ENCODE measurements at regions not wholly inside any gene's neighbourhood (a gene's known extent, or its start where the extent isn't known, plus 50 kb on each side); places are given as distances from the start of the nearest gene placed in this dataset.

DNA sequence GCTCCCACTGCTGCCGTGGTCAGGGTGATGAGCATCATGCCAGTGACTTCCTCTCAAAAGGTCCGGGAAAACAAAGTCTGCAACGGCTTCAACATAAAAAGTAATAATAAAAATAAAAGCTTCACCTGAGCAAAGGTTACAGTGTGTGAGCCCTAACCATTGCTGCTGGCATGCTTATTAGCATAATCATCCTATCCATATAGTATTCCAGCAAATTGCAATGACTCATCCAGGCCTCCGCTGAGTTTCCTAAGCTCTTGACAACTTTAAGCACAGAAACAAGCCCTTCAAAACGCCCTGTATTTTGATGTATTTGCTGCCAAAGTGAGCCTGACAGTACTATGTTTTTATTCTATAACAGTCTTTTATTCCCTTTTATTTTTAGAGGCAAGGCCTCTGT, 100.5 kb downstream of the AASDH start:
- DNase-seq (ENCODE audit: insufficient read length, low spot score), result no peak
- FAIRE-seq, result no peak

DNA sequence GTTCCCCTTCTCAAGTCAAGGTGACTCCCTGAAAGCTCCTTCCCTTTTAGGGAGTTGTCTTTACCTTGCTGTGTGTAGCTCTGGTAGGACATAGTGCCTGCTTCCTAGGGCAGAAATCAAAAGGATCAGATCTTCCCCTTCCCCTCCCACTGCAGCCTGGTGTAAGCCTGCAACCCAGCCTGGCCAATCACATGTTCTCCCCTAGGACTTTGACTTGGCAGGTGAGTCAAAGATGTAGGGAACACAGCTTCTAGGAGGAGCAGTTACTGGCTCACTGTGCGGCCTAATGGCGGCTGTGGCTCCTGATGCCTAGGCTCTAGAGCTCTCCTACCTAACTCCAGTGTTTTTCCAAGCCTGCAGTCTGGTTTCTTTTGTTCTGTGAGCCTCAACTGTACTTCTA, 103.9 kb downstream of the AASDH start:
- DNase-seq (ENCODE audit: insufficient read length, low spot score) (no peak), FAIRE-seq (no peak)

DNA sequence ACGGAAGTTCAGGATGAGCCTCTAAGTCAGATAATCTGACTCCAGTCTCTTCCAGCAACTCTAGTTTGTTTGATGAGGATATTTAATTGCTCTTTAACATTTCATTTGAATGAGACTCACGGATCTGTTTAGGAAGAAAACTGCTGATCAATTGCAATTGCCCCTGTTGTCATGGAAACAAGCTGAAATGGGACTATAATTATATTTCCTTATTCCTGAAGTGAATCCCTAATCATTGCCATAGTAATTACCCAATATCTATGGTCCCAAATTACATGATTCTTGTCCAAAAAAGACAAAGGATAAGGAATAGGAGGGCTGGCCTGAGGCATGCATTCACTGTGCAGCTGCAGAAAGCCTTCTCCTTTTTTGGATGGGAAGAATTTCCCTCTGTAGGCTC, 105.3 kb downstream of the AASDH start:
- FAIRE-seq, result no peak

DNA sequence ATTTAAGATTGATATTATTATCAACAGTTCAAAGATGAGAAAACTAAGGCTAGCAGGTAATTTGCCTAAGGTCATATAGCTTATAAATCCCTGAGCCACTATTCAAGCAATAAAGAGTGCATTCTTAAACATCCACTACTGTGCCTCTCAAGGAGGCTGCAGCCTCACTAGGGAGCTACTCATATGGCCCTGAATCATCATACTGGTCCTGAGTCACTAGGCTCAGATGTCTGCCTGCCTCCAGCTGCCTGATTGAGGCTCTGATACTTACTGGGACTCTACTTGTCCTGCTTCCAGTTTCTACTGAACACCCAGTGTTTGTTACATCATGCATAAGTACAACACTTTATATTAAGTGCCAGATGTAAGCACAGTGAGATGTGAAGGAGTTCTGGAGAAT, 110.7 kb downstream of the AASDH start:
- DNase-seq (ENCODE audit: insufficient read length, low spot score) (no peak), FAIRE-seq (no peak)

More for the DNA sequence above, 105.3 kb downstream of the AASDH start:
- no peak for DNase-seq (ENCODE audit: insufficient read length, low spot score)

DNA sequence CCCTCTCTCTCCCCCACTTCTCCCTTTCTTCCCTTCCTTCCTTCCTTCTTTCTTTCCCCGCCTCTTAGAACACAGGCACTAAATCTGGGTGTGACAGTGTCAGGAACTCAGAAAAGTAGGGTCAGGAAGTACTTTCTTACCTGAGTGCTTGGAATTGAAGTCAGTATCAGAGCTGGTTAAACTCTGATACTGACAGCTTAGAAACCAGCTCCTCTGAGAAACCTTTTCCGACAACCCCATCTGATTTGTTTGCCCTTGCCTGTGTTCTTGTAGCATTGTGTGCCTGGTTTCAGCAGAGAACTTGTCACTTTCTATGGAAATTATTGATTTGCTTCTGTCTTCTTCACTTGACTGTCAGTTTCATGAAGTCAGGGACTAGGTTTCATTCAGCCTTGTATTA, 113.9 kb downstream of the AASDH start:
- DNase-seq (ENCODE audit: insufficient read length, low spot score) (no peak), FAIRE-seq (no peak)

DNA sequence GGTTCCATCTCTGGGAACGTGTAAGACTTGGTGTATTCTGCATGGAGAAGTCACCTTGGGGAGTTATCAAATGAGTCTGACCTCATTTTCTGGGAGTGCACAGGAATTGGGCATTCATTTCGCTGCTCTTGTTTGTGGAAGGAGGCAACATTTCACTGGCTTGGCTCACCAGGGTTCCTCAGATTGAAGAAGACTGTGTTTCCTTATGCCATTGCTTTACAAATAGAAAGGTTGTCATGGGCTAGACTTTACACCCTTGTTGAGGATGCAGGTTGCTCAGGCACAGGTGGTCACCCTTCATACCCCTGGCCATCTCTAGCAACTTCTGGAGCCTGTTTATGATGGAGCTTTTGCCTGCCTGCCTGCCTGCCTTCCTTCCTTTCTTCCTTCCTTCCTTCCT, 114.4 kb downstream of the AASDH start:
- FAIRE-seq, result no peak
- DNase-seq (ENCODE audit: insufficient read length, low spot score), result no peak

DNA sequence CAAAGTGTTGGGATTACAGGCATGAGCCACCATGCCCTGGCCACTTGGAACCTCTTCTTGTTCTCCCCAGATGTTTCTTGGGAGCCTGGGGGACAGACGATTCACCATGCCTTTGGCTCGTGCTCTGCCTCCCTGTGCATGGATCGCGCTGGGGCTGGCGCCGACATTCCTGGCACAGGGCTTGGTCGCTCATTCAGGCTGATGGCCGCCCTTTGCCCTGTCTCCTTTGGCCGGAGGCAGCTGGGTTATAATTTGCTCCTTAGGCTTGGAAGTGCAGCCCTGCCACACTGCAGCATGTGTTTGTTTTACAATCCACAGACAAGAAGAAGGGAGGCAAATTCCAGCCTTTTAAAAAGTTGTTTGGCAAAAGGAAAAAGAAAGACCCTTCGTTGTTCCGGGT, 115.3 kb downstream of the AASDH start:
- FAIRE-seq (no peak), DNase-seq (ENCODE audit: insufficient read length, low spot score) (no peak)

DNA sequence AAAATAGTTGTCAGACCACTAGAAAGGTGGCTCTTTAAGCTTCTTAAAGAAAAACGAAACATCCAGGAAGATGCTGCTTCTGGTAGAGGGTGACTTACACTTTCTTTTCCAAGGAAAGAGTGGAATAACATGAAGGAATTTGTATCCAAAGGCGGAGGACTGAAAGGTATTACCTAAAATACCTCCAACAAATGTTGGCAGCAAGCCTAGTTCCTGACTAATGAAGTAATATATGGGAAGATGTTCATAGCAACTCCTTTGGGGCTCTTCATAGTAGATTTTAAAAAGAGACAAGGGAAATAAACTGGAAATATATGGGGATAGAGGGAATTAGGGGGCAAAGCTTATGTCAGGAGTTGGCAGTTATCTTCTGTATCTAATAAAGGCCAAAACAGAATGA, 116.2 kb downstream of the AASDH start:
- FAIRE-seq, result no peak
- DNase-seq (ENCODE audit: insufficient read length, low spot score), result no peak

DNA sequence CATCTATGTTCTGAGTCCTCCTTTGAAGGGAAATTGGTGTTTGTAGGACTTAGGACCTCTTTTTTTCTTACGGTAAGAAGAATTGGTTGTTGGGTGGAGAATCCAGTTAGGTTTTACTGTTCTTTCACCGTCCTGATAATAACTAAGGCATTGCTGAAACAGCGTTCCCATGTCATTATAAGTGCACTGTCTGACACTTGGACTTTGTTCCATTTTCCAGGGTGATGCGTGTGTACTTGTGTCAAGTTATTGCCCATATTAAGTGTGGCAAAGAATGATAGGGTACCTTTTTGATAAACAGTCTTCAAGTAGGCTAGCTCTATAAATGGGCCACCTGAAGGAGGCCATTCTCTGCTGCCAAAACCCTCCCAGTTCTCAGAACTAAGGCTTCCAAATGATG, 119.7 kb downstream of the AASDH start:
- DNase-seq (ENCODE audit: insufficient read length, low spot score) (no peak), FAIRE-seq (no peak)

DNA sequence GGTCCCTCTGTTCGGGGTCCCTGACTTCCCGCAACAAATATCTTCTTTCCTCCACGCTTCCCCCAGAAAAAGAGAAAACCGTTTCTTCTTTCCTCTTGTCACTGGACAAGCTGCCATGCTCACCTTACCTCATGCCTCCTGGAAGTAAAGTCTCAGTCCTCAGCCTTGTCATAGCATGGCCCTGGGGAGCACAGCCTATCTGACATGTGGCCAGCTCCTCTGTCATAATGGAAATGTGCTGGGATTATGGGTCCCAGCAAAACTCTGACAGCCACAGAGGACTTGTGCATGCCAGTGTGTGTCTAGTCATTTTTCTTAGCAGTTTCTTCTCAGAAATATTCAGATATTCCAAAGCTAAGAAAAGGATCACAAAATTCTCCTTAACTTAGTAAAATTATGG, 122.4 kb downstream of the AASDH start:
- DNase-seq (ENCODE audit: insufficient read length, low spot score), result no peak
- FAIRE-seq, result no peak

DNA sequence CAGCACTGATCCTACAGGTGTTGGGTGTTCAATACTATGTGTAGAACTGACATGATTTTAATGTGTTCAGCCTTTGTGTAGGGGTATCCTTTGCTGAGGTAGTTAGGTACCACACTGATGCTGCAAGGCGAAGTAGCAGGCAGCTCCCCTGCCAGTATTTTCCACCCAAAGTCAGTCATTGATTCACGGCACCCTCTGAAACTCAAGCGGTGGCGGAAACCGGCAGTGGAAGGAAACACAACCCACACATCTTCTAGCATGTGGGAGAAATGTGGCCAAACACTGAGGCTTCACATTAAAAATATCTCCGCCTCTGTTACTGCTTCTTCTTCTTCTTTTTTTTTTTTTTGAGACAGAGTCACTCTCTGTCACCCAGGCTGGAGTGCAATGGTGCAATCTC, 126.3 kb downstream of the AASDH start:
- DNase-seq (ENCODE audit: insufficient read length, low spot score) (no peak), FAIRE-seq (no peak)

DNA sequence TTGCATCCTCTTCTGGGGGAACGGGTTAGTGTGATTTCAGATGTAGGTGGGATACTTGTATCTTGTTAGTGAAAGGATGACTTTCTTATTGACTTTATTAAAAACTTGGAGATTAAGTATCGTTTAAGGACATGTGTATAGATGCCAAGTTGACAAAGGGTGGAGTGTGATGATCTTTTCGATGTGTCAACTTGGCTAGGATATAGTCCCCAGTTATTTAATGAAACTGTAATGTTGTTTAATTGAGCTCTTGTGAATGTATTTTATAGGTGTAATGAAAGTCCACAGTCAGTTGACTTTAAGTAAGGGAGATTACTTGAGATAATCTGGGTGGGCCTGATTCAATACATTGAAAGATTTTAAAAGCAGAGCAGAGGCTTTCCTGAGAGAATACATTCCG, 127.0 kb downstream of the AASDH start:
- DNase-seq (ENCODE audit: insufficient read length, low spot score) (no peak), FAIRE-seq (no peak)

DNA sequence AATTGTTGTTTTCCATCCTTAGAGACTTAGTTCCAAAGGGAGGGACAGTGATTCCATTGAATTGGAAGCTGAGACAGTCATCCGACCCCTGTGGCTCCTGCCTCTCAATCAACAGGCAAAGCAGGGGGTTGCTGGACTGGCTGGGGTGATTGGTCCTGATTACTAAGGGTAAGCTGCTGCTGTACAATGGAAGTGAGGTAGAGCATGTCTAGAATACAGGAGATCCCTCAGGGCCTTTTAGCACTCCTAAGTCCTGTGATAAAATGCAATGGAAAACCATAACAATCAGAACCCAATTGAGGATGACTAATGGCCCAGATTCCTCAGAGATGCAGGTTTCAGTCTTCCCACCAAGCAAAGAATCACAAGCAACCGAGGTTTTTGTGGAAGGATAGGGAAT, 127.6 kb downstream of the AASDH start:
- DNase-seq (ENCODE audit: insufficient read length, low spot score) (no peak), FAIRE-seq (no peak)

DNA sequence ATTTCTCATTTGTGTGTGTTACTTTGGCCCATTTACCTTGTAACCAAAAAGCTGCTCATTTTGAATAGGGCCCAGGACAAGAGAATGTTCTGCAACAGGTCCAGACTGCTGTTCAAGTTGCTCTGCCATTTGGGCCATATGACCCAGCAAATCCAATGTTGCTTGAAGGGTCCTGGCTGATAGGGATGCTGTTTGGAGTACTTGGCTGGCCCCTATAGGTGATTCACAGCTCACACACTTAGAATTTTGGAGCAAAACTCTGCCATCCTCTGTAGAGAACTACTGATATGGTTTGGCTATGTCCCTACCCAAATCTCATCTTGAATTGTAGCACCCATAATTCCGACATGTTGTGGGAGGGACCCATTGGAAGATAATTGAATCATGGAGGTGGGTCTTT, 131.5 kb downstream of the AASDH start:
- FAIRE-seq, result no peak
- DNase-seq (ENCODE audit: insufficient read length, low spot score), result no peak

DNA sequence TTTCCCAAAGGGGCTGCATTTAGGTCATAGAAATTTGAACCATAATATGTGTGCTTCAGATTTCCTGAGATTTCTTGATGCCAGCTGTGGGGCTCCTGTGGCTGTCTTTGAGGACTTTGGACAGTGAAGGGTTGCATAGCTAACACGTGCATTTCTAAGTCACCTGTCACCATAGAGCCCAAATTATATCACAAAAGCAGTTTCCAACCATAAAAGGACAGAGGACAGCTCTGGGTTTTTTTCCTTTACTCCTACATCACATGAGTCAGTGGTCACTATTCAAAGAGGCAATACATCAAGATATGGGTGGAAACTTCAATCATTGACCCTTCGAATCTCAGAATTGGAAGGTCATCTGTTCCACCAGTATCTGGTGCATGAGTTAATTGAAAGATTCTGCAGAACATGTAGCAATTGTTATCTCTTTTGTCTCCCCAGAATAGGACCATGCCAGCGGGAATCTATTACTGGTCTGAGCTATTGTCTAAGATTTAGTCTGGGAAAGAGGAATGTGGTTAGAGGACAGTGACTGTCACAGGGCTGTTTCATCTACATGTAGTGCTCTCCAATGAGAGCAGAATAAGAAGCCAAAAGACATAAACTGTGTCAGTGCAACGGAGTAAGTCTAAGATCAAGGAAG, 133.5 kb downstream of the AASDH start:
- FAIRE-seq (no peak), DNase-seq (ENCODE audit: insufficient read length, low spot score) (no peak)

DNA sequence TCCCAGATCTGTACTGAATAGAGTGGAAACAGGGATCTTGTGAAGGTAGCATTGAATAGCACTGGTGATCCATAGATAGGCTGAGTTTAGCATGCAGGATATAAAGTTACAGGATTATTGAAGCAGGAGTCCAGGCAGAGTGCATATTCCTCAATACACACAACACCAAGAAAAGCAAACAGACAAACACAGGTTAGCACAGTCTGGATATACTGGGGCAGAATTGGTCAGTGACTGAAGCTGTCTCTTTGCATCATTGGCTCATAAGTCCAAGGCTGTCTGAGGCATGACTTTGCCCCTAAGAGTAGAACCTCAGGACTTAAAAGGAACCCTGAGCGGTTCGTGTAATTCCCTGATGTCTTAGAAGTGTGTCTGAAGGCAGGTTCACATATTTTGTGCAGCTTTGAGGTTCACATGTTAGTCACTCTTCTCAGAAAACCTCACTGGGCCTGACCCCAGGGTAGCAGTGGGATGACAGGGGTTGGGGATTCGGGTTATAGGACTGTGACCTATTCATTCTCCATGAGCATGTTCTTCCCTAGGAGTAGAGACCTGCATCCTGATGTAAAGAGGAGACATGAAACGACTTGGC, 134.6 kb downstream of the AASDH start:
- DNase-seq (ENCODE audit: insufficient read length, low spot score) (no peak), FAIRE-seq (no peak)

DNA sequence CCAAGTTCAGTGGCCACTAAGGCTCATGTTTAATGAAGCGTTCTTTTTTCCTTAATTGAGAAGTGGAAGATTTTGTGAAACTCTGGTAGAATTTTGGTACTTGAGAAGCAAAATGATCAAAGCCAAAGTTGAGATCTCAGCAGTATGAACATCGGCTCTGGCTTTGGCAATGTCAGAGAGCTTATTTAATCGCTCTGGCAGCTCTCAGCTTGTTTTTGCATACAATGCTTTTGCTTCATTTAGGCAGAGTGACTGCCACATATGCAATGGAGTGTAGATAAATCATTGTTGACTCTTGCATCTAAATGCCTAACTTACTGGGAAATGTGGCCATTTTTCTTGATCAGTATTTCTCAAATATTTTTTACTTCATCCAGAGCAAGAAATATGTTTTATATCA, 135.7 kb downstream of the AASDH start:
- DNase-seq (ENCODE audit: insufficient read length, low spot score), result no peak
- no peak for FAIRE-seq

DNA sequence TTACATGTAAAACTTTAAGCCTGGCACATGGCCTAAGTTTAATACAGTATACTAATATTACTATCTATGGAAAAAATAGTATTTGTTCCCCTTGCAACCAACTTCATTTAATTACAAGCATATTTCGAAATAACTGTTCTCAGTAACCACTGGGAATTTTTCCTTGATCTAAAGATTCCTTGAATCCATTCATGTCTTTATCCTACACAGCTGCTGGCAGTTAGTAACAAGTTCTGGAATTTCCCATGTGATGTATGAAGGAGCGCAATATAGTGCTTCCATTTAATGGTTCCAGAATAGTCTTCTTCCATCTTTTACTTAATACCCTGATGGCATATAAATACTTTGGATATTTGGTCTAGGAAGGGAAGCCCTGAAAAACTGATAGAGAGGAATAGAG, 136.5 kb downstream of the AASDH start:
- DNase-seq (ENCODE audit: insufficient read length, low spot score) (no peak), FAIRE-seq (no peak)

DNA sequence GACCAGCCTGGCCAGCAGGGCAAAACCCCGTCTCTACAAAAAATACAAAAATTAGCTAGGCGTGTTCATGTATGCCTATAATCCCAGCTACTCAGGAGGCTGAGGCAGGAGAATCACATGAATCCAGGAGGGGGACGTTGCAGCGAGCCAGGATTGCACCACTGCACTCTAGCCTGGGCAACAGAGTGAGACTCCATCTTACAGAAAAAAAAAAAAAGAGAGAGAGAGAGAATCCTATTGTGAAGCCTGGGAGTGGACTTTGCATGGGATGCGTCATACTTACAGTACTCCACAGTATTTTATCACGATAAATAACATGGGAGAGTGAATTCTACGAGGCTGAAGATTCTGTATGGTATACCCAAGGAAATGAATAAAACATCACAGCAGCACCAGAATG, 139.6 kb downstream of the AASDH start:
- FAIRE-seq (no peak), DNase-seq (ENCODE audit: insufficient read length, low spot score) (no peak)

DNA sequence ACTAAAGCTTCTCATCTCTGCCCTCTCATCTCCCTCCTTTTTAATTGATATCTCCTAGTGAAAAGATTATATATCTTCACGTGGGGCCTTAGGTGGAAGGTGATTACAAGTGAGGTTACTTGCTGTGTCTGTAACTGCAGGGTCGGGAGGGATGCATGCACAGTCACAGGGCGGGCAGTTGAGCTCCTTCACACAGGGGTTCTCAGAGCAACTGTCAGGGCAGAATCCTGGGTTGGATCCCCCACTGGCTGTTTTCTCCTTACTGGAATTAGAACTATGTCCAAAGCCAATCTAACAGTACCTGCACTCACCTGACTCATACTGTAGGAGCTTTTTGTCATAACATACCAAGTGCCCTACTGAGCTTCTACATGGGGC, 141.1 kb downstream of the AASDH start:
- FAIRE-seq, result no peak

DNA sequence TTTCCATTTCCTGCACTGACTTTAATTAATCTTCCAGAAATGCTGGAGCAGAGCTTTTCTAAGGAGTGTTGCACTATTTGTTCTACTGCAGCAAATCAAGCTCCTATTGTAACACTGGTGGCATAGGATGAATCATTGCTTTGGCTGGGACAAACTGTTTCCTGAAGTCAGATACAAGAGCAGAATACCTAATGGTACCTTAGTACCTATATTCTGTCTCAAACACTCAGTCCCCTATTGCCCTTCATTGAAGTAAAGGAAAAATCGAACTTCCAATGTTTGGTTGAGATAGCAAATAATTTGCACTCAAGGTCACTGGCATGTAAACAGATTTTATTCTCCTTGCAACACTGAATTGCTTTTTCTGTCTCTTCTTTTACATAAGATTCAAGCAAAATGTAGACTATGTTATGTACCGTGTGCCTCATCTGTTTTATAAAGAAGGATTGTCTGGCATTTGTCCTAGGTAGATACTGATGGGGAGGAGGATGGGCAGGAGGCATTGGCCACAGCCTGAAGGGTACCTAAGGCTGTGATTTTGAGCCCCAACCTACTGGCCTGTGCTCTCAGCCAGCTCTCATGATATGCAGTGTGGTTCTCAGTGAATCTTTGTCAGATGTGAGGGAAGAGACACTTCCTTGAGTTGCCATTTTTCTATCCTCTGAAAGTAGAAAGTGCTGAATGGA, 141.6 kb downstream of the AASDH start:
- FAIRE-seq, result no peak
- DNase-seq (ENCODE audit: insufficient read length, low spot score), result no peak

More for the DNA sequence above, 141.1 kb downstream of the AASDH start:
- no peak for DNase-seq (ENCODE audit: insufficient read length, low spot score)

DNA sequence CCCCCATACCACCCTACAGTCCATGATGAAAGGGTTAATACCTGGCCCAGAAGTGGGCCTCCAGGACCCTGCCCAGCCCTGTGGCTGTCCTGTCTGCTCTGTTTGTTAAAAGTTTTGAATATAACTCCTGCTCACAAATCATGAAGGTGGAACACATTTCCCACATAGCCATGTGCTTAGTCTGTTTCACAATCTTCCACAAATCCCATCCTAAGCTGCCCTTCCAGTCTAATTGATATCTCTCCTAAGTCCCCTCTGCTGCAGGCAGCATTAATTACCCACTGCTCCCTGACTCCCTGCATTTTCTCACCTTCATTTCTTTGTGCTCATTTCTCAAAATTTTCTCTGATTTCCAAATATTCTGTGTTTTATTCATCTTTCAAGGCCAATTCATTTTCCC, 142.6 kb downstream of the AASDH start:
- FAIRE-seq (no peak), DNase-seq (ENCODE audit: insufficient read length, low spot score) (no peak)

DNA sequence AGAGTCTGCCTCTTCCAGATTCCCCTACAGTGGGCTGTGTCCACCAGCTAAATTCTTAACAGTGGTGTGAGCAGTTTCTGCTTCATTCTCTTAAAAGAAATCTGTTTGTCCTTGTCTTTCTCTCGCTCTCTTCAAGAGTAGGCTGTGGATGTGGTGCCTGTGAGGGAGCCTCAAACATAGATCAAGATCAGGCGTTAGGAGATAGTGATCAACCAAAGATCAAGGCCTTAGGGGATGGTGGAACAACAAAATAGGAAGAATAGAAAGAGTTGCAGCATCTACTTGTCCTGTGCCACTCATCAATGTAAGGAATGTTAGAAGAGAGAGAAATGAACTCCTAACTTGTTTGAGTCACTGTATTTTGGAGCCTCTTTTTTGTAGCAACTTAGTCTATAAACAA, 144.2 kb downstream of the AASDH start:
- no peak for FAIRE-seq
- DNase-seq (ENCODE audit: insufficient read length, low spot score), result no peak
